ENCODE measurements at regions not wholly inside any gene's neighbourhood (a gene's known extent, or its start where the extent isn't known, plus 50 kb on each side); places are given as distances from the start of the nearest gene placed in this dataset.

- no peak for DNase-seq (ENCODE audit: low read depth in 2 of 2)
Observed at GRCh38 chr7:98679741-98680140, 62.7 kb downstream of the NPTX2 start.

GRCh38 chr7:98681511-98681910 is 64.4 kb downstream of the NPTX2 start:
- no peak for DNase-seq (ENCODE audit: low read depth in 2 of 2)

- DNase-seq (ENCODE audit: low read depth in 2 of 2) = no peak
Observed at GRCh38 chr7:98681951-98682350, 64.9 kb downstream of the NPTX2 start.

GRCh38 chr7:98683514-98683913 is 66.4 kb downstream of the NPTX2 start:
- DNase-seq (ENCODE audit: low read depth in 2 of 2) = no peak

GRCh38 chr7:98685541-98685940 is 68.5 kb downstream of the NPTX2 start:
- no peak for DNase-seq (ENCODE audit: low read depth in 2 of 2)

- DNase-seq (ENCODE audit: low read depth in 2 of 2) = no peak
Observed at GRCh38 chr7:98686466-98687080, 69.5 kb downstream of the NPTX2 start.

- no peak for DNase-seq (ENCODE audit: low read depth in 2 of 2)
Observed at GRCh38 chr7:98687111-98687751, 70.1 kb downstream of the NPTX2 start.

GRCh38 chr7:98691619-98692018 is 74.5 kb downstream of the NPTX2 start:
- no peak for DNase-seq (ENCODE audit: low read depth in 2 of 2)

GRCh38 chr7:98697083-98697482 is 80.0 kb downstream of the NPTX2 start:
- DNase-seq (ENCODE audit: low read depth in 2 of 2) = no peak

- no peak for DNase-seq (ENCODE audit: low read depth in 2 of 2)
Observed at GRCh38 chr7:98697485-98698240, 80.6 kb downstream of the NPTX2 start.

GRCh38 chr7:98698976-98699375 is 81.9 kb downstream of the NPTX2 start:
- no peak for DNase-seq (ENCODE audit: low read depth in 2 of 2)

- DNase-seq (ENCODE audit: low read depth in 2 of 2) = no peak
Observed at GRCh38 chr7:98700533-98700932, 83.4 kb downstream of the NPTX2 start.

GRCh38 chr7:98701372-98701771 is 84.3 kb downstream of the NPTX2 start:
- DNase-seq (ENCODE audit: low read depth in 2 of 2) = no peak

GRCh38 chr7:98702021-98702420 is 84.9 kb downstream of the NPTX2 start:
- DNase-seq (ENCODE audit: low read depth in 2 of 2) = no peak

GRCh38 chr7:98703916-98704315 is 86.8 kb downstream of the NPTX2 start:
- DNase-seq (ENCODE audit: low read depth in 2 of 2) = no peak

GRCh38 chr7:98705626-98706025 is 88.5 kb downstream of the NPTX2 start:
- no peak for DNase-seq (ENCODE audit: low read depth in 2 of 2)

- DNase-seq (ENCODE audit: low read depth in 2 of 2) = no peak
Observed at GRCh38 chr7:98707076-98707475, 90.0 kb downstream of the NPTX2 start.

- no peak for DNase-seq (ENCODE audit: low read depth in 2 of 2)
Observed at GRCh38 chr7:98711945-98712344, 94.9 kb downstream of the NPTX2 start.

- DNase-seq (ENCODE audit: low read depth in 2 of 2) = no peak
Observed at GRCh38 chr7:98713165-98713810, 96.2 kb downstream of the NPTX2 start.

GRCh38 chr7:98719396-98719795 is 102.3 kb downstream of the NPTX2 start:
- DNase-seq (ENCODE audit: low read depth in 2 of 2) = no peak

- no peak for DNase-seq (ENCODE audit: low read depth in 2 of 2)
Observed at GRCh38 chr7:98722402-98722801, 105.3 kb downstream of the NPTX2 start.

GRCh38 chr7:98724591-98724990 is 107.5 kb downstream of the NPTX2 start:
- no peak for DNase-seq (ENCODE audit: low read depth in 2 of 2)

All from stimulated activated CD8-positive, alpha-beta memory T cell treated with anti-CD3 and anti-CD28 coated beads, Interleukin-15, amount 100 ng/mL, for 48 hours (primary cell).